RWPE2 (cell line): ENCODE measurements at regions not wholly inside any gene's neighbourhood (a gene's known extent, or its start where the extent isn't known, plus 50 kb on each side); places are given as distances from the start of the nearest gene placed in this dataset.

ENCODE experiments used
- ATAC-seq: fragments of 200-7000 bp; cut with Tn5 transposase; 3 replicates; pipeline ENCODE4 v1.9.1; 2021; ENCODE audit warnings: low read depth
- DNase-seq: peaks from one replicate; pipeline ENCODE4 v3.0.0-alpha.2; 2020; ENCODE audit warnings: low spot score
- H3K27ac ChIP-seq: fragments of 450-650 bp; 2 replicates; pipeline ENCODE4 v1.5.1; 2017; ENCODE audit warnings: mild to moderate bottlenecking; ENCODE audit not compliant: poor library complexity, severe bottlenecking
- H3K27me3 ChIP-seq: fragments of 250-450 bp; sonication (Bioruptor Pico); 2 replicates; pipeline ENCODE4 v1.5.1; 2021; ENCODE audit warnings: mild to moderate bottlenecking, moderate library complexity; ENCODE audit not compliant: insufficient read depth, poor library complexity, severe bottlenecking
- H3K36me3 ChIP-seq: fragments of 250-450 bp; sonication (Bioruptor Pico); 2 replicates; pipeline ENCODE4 v1.5.1; 2020; ENCODE audit warnings: low read depth, mild to moderate bottlenecking, moderate library complexity
- H3K4me1 ChIP-seq: fragments of 250-450 bp; sonication (Bioruptor Pico); 2 replicates; pipeline ENCODE4 v1.5.1; 2021; ENCODE audit warnings: mild to moderate bottlenecking, moderate library complexity; ENCODE audit not compliant: insufficient read depth, poor library complexity, severe bottlenecking
- H3K4me3 ChIP-seq: fragments of 250-450 bp; sonication (Bioruptor Pico); 2 replicates; pipeline ENCODE4 v1.5.1; 2021; ENCODE audit warnings: mild to moderate bottlenecking, moderate library complexity; ENCODE audit not compliant: severe bottlenecking
- H3K9me3 ChIP-seq: fragments of 250-450 bp; sonication (Bioruptor Pico); 2 replicates; pipeline ENCODE4 v1.5.1; 2021; ENCODE audit warnings: mild to moderate bottlenecking, moderate library complexity; ENCODE audit not compliant: severe bottlenecking
- TF ChIP-seq, protein P1 (sequence below): fragments of 450-650 bp; IDR thresholded peaks from one replicate; pipeline ENCODE4 v1.5.1; 2017; ENCODE audit warnings: mild to moderate bottlenecking, moderate library complexity; ENCODE audit not compliant: poor library complexity, severe bottlenecking

- no peak overlapping the region for H3K27ac ChIP-seq
- TF ChIP-seq, protein P1, sequence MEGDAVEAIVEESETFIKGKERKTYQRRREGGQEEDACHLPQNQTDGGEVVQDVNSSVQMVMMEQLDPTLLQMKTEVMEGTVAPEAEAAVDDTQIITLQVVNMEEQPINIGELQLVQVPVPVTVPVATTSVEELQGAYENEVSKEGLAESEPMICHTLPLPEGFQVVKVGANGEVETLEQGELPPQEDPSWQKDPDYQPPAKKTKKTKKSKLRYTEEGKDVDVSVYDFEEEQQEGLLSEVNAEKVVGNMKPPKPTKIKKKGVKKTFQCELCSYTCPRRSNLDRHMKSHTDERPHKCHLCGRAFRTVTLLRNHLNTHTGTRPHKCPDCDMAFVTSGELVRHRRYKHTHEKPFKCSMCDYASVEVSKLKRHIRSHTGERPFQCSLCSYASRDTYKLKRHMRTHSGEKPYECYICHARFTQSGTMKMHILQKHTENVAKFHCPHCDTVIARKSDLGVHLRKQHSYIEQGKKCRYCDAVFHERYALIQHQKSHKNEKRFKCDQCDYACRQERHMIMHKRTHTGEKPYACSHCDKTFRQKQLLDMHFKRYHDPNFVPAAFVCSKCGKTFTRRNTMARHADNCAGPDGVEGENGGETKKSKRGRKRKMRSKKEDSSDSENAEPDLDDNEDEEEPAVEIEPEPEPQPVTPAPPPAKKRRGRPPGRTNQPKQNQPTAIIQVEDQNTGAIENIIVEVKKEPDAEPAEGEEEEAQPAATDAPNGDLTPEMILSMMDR: no peak
- no peaks in the 10 kb centered on the region for H3K4me1 ChIP-seq
- H3K4me3 ChIP-seq: no peak overlapping the region
- no peak for DNase-seq
- peak; percentile 33; the same call in 1 of the 3 replicates for ATAC-seq
- H3K36me3 ChIP-seq: no peaks in the 10 kb centered on the region
- no peaks in the 10 kb centered on the region for H3K27me3 ChIP-seq
- no peaks in the 10 kb centered on the region for H3K9me3 ChIP-seq
Measured at GRCh38 chr20:21971436-21971835, 266.0 kb downstream of the PAX1 start.

- DNase-seq (no peak), ATAC-seq (no peak)
- no peak overlapping the region for H3K4me3 ChIP-seq
- no peaks in the 10 kb centered on the region for H3K4me1 ChIP-seq
- no peak overlapping the region for H3K27ac ChIP-seq
- TF ChIP-seq, protein P1: no peak
- H3K9me3 ChIP-seq: no peaks in the 10 kb centered on the region
- no peaks in the 10 kb centered on the region for H3K36me3 ChIP-seq
- no peaks in the 10 kb centered on the region for H3K27me3 ChIP-seq
Measured at GRCh38 chr20:21968486-21968885, 263.0 kb downstream of the PAX1 start.

- TF ChIP-seq, protein P1: no peak
- no peak overlapping the region for H3K4me3 ChIP-seq
- H3K4me1 ChIP-seq: no peaks in the 10 kb centered on the region
- no peaks in the 10 kb centered on the region for H3K27me3 ChIP-seq
- H3K27ac ChIP-seq: no peak overlapping the region
- H3K36me3 ChIP-seq: no peaks in the 10 kb centered on the region
- H3K9me3 ChIP-seq: no peaks in the 10 kb centered on the region
- no peak for ATAC-seq
- no peak for DNase-seq
Measured at GRCh38 chr20:21967481-21967880, 262.0 kb downstream of the PAX1 start.

DNA sequence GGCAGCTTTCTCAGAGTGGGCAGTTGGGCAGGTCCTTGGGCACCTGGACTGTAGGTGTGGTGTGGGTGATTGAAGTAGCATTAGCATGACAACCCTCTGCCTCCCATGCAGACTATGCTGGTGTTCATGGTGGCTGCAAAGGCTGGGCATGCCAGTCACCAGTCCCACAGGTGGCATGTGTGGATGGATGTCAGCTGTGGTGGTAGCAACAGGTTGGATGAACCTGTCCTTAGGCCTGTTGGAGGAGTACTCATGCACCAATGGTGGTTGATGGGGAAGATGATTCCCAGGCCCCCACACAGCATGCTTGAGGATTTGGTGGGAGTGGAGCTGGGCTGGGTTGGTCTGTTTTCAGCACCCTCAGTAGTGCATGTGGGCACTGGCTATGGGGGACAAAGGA is 251.1 kb downstream of the PAX1 start:
- Histone ChIP-seq H3K9me3 (no peaks in the 10 kb centered on the region), H3K27me3 (peaks cover 6% of the 10 kb centered on the region), H3K36me3 (no peaks in the 10 kb centered on the region), H3K27ac (no peak overlapping the region), H3K4me1 (no peaks in the 10 kb centered on the region), H3K4me3 (no peak overlapping the region)
- TF ChIP-seq, protein P1: no peak
- DNase-seq (no peak), ATAC-seq (no peak)

GRCh38 chr20:21947406-21947805 is 241.9 kb downstream of the PAX1 start:
- Histone ChIP-seq H3K27ac (no peak overlapping the region), H3K4me3 (no peak overlapping the region), H3K9me3 (no peaks in the 10 kb centered on the region), H3K4me1 (no peaks in the 10 kb centered on the region), H3K27me3 (peaks cover 5% of the 10 kb centered on the region), H3K36me3 (no peaks in the 10 kb centered on the region)
- ATAC-seq (no peak), DNase-seq (no peak)
- TF ChIP-seq, protein P1: no peak
